ENCODE measurements at regions not wholly inside any gene's neighbourhood (a gene's known extent, or its start where the extent isn't known, plus 50 kb on each side); places are given as distances from the start of the nearest gene placed in this dataset.

GRCh38 chr13:31051999-31052398 is 109.7 kb downstream of the HSPH1 start:
- H3K9me3 Mint-ChIP-seq (ENCODE audit: unreplicated experiment), result no peaks in the 10 kb centered on the region
- FAIRE-seq, result no peak
- H3K4me3 Mint-ChIP-seq (ENCODE audit: unreplicated experiment), result no peak overlapping the region
- no peak overlapping the region for H3K9ac ChIP-seq (ENCODE audit: low read length)
- no peaks in the 10 kb centered on the region for H3K36me3 ChIP-seq (ENCODE audit: insufficient read depth, low read length)
- no peaks in the 10 kb centered on the region for H3K79me2 ChIP-seq (ENCODE audit: insufficient read depth, low read length)
- peaks cover 2% of the 10 kb centered on the region for H3K4me1 ChIP-seq (ENCODE audit: insufficient read depth, low read length)
- no peaks in the 10 kb centered on the region for H3K27me3 ChIP-seq (ENCODE audit: insufficient read depth, low read length)
- DNase-seq (ENCODE audit: low read depth), result no peak
- no peak overlapping the region for H2AFZ ChIP-seq (ENCODE audit: low read depth, low read length)
- no peak overlapping the region for H3K4me3 ChIP-seq (ENCODE audit: insufficient read depth, low read depth, low read length)
- no peak overlapping the region for H3K27ac ChIP-seq (ENCODE audit: low read depth, low read length)
- H3K27me3 Mint-ChIP-seq (ENCODE audit: low read depth, unreplicated experiment), result peaks cover 3% of the 10 kb centered on the region
- H3K9me3 ChIP-seq (ENCODE audit: insufficient read depth, low read depth, low read length), result no peaks in the 10 kb centered on the region
- H3K4me1 Mint-ChIP-seq (ENCODE audit: low read depth, unreplicated experiment), result no peaks in the 10 kb centered on the region
- no peak overlapping the region for H3K27ac Mint-ChIP-seq (ENCODE audit: unreplicated experiment)
- no peaks in the 10 kb centered on the region for H4K20me1 ChIP-seq (ENCODE audit: insufficient read depth, low read length)
- TF ChIP-seq EZH2 (IDR thresholded peaks at IDR 0.05; ENCODE audit: insufficient read depth, low read length) (no peak), CTCF (IDR thresholded peaks at IDR 0.05; ENCODE audit: insufficient read depth, low read depth, low read length) (no peak)
- no peak overlapping the region for H3K4me2 ChIP-seq (ENCODE audit: low read length)
- H3K36me3 Mint-ChIP-seq (ENCODE audit: low read depth, unreplicated experiment), result no peaks in the 10 kb centered on the region

- Histone ChIP-seq H3K36me3 (ENCODE audit: insufficient read depth, low read length) (no peaks in the 10 kb centered on the region), H3K4me2 (ENCODE audit: low read length) (no peak overlapping the region), H3K27ac (ENCODE audit: low read depth, low read length) (no peak overlapping the region), H4K20me1 (ENCODE audit: insufficient read depth, low read length) (no peaks in the 10 kb centered on the region), H3K4me3 (ENCODE audit: insufficient read depth, low read depth, low read length) (no peak overlapping the region), H3K79me2 (ENCODE audit: insufficient read depth, low read length) (no peaks in the 10 kb centered on the region), H2AFZ (ENCODE audit: low read depth, low read length) (no peak overlapping the region), H3K27me3 (ENCODE audit: insufficient read depth, low read length) (no peaks in the 10 kb centered on the region), H3K4me1 (ENCODE audit: insufficient read depth, low read length) (peaks cover 14% of the 10 kb centered on the region), H3K9ac (ENCODE audit: low read length) (no peak overlapping the region), H3K9me3 (ENCODE audit: insufficient read depth, low read depth, low read length) (no peaks in the 10 kb centered on the region)
- Mint-ChIP-seq H3K36me3 (ENCODE audit: low read depth, unreplicated experiment) (no peaks in the 10 kb centered on the region), H3K4me1 (ENCODE audit: low read depth, unreplicated experiment) (peaks cover under 1% of the 10 kb centered on the region), H3K4me3 (ENCODE audit: unreplicated experiment) (no peak overlapping the region), H3K27ac (ENCODE audit: unreplicated experiment) (no peak overlapping the region), H3K27me3 (ENCODE audit: low read depth, unreplicated experiment) (peaks cover 3% of the 10 kb centered on the region), H3K9me3 (ENCODE audit: unreplicated experiment) (no peaks in the 10 kb centered on the region)
- FAIRE-seq (no peak), DNase-seq (ENCODE audit: low read depth) (no peak)
- TF ChIP-seq EZH2 (IDR thresholded peaks at IDR 0.05; ENCODE audit: insufficient read depth, low read length) (no peak), CTCF (IDR thresholded peaks at IDR 0.05; ENCODE audit: insufficient read depth, low read depth, low read length) (peak; percentile 44)
Measured at GRCh38 chr13:31050486-31051400, 111.0 kb downstream of the HSPH1 start.

GRCh38 chr13:31049833-31050232 is 111.9 kb downstream of the HSPH1 start:
- H3K27me3 Mint-ChIP-seq (ENCODE audit: low read depth, unreplicated experiment), result peaks cover 3% of the 10 kb centered on the region
- no peak for FAIRE-seq
- no peaks in the 10 kb centered on the region for H3K36me3 ChIP-seq (ENCODE audit: insufficient read depth, low read length)

More at GRCh38 chr13:31049833-31050232, 111.9 kb downstream of the HSPH1 start:
- H3K27ac ChIP-seq (ENCODE audit: low read depth, low read length), result no peak overlapping the region
- DNase-seq (ENCODE audit: low read depth), result no peak
- peaks cover 10% of the 10 kb centered on the region for H3K4me1 Mint-ChIP-seq (ENCODE audit: low read depth, unreplicated experiment)
- peaks cover 23% of the 10 kb centered on the region for H3K4me1 ChIP-seq (ENCODE audit: insufficient read depth, low read length)
- no peak for TF ChIP-seq CTCF (IDR thresholded peaks at IDR 0.05; ENCODE audit: insufficient read depth, low read depth, low read length)
- TF ChIP-seq EZH2 (IDR thresholded peaks at IDR 0.05; ENCODE audit: insufficient read depth, low read length), result no peak
- no peaks in the 10 kb centered on the region for H3K79me2 ChIP-seq (ENCODE audit: insufficient read depth, low read length)
- H4K20me1 ChIP-seq (ENCODE audit: insufficient read depth, low read length), result no peaks in the 10 kb centered on the region
- no peak overlapping the region for H3K4me3 ChIP-seq (ENCODE audit: insufficient read depth, low read depth, low read length)
- no peak overlapping the region for H3K9ac ChIP-seq (ENCODE audit: low read length)
- no peak overlapping the region for H3K27ac Mint-ChIP-seq (ENCODE audit: unreplicated experiment)
- no peaks in the 10 kb centered on the region for H3K36me3 Mint-ChIP-seq (ENCODE audit: low read depth, unreplicated experiment)
- no peaks in the 10 kb centered on the region for H3K9me3 ChIP-seq (ENCODE audit: insufficient read depth, low read depth, low read length)
- no peaks in the 10 kb centered on the region for H3K9me3 Mint-ChIP-seq (ENCODE audit: unreplicated experiment)
- no peak overlapping the region for H3K4me2 ChIP-seq (ENCODE audit: low read length)
- H2AFZ ChIP-seq (ENCODE audit: low read depth, low read length), result no peak overlapping the region
- no peak overlapping the region for H3K4me3 Mint-ChIP-seq (ENCODE audit: unreplicated experiment)
- H3K27me3 ChIP-seq (ENCODE audit: insufficient read depth, low read length), result no peaks in the 10 kb centered on the region

All from astrocyte (in vitro differentiated cells and primary cell).